ENCODE measurements at regions not wholly inside any gene's neighbourhood (a gene's known extent, or its start where the extent isn't known, plus 50 kb on each side); places are given as distances from the start of the nearest gene placed in this dataset.

DNA sequence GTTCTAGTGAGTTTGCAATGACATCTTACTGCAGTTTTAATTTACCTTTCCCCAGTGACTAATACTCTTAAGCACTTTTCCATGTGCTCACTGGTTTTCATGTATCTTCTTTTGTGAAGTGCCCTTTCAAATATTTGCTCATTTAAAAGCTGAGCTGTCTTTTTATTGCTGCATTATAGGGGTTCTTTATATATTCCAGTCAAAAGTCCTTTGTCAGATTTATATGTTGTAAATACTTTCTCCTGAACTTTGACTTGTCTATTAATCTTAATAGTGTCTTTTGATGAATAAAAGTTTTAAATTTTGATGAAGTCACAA lies 50.2 kb upstream of the ELOVL5 start:
- TF ChIP-seq, protein P1, sequence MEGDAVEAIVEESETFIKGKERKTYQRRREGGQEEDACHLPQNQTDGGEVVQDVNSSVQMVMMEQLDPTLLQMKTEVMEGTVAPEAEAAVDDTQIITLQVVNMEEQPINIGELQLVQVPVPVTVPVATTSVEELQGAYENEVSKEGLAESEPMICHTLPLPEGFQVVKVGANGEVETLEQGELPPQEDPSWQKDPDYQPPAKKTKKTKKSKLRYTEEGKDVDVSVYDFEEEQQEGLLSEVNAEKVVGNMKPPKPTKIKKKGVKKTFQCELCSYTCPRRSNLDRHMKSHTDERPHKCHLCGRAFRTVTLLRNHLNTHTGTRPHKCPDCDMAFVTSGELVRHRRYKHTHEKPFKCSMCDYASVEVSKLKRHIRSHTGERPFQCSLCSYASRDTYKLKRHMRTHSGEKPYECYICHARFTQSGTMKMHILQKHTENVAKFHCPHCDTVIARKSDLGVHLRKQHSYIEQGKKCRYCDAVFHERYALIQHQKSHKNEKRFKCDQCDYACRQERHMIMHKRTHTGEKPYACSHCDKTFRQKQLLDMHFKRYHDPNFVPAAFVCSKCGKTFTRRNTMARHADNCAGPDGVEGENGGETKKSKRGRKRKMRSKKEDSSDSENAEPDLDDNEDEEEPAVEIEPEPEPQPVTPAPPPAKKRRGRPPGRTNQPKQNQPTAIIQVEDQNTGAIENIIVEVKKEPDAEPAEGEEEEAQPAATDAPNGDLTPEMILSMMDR (conservative IDR thresholded peaks at IDR 0.05): no peak
- Histone ChIP-seq H4K20me1 (ENCODE audit: control insufficient read depth, insufficient read depth, insufficient read length) (no peaks in the 10 kb centered on the region), H2BK20ac (ENCODE audit: low read depth, low read length, poor library complexity, severe bottlenecking) (no peak overlapping the region), H3K4ac (ENCODE audit: low read depth, low read length) (no peak overlapping the region), H3K4me2 (ENCODE audit: insufficient read depth, insufficient read length, low read length) (no peak overlapping the region), H2BK5ac (ENCODE audit: insufficient read length, low read length) (no peak overlapping the region), H3K23me2 (ENCODE audit: insufficient read length, low read depth, low read length, poor library complexity, severe bottlenecking) (no peaks in the 10 kb centered on the region), H3T11ph (ENCODE audit: low read length) (no peak overlapping the region), H3K9ac (ENCODE audit: extremely low read depth, insufficient read length, low read length) (no peak overlapping the region), H3K14ac (ENCODE audit: insufficient read depth, low read length) (no peak overlapping the region), H3K27me3 (ENCODE audit: insufficient read depth, low read length) (no peaks in the 10 kb centered on the region), H3K9me3 (ENCODE audit: control insufficient read depth, low read depth, low read length) (no peaks in the 10 kb centered on the region), H3K56ac (ENCODE audit: insufficient read length, low read depth, low read length) (no peak overlapping the region), H2AFZ (ENCODE audit: low read length) (no peak overlapping the region), H2BK15ac (ENCODE audit: low read depth, low read length) (no peak overlapping the region), H3K79me1 (ENCODE audit: insufficient read depth, low read depth, low read length, poor library complexity, severe bottlenecking) (no peaks in the 10 kb centered on the region), H2BK120ac (ENCODE audit: low read depth, low read length, poor library complexity, severe bottlenecking) (no peak overlapping the region), H3K23ac (ENCODE audit: insufficient read length, low read depth, low read length) (no peak overlapping the region), H3K27ac (ENCODE audit: insufficient read length, low read depth, low read length) (no peak overlapping the region), H3K4me1 (ENCODE audit: insufficient read depth, low read length) (no peaks in the 10 kb centered on the region), H4K5ac (ENCODE audit: insufficient read length, low read depth, low read length) (no peak overlapping the region), H4K91ac (ENCODE audit: insufficient read length, low read depth, low read length) (no peak overlapping the region), H3K18ac (ENCODE audit: insufficient read length, low read depth, low read length) (no peak overlapping the region), H4K8ac (replicated peaks; ENCODE audit: insufficient read length, low read depth, low read length) (no peak overlapping the region), H3K79me2 (ENCODE audit: insufficient read depth, low read length) (no peaks in the 10 kb centered on the region), H2AK5ac (ENCODE audit: insufficient read length, low read length) (no peak overlapping the region), H2BK12ac (ENCODE audit: insufficient read length, low read depth, low read length) (no peak overlapping the region)
- no peaks in the 10 kb centered on the region for H3K27me3 Mint-ChIP-seq (ENCODE audit: low read depth)
- H3K4me1 Mint-ChIP-seq: peaks cover 0 to 3% of the 10 kb centered on the region in 2 experiments; a peak in 1 of 4 replicates
- H3K27ac Mint-ChIP-seq: no peak overlapping the region
- H3K9me3 Mint-ChIP-seq: peaks cover 0 to 3% of the 10 kb centered on the region in 2 experiments; a peak in 1 of 5 replicates
- no peak for DNase-seq
- H3K36me3 Mint-ChIP-seq (ENCODE audit: insufficient read depth in 1 of 3, low read depth in 3 of 3): no peaks in the 10 kb centered on the region
- no peak overlapping the region for H3K4me3 Mint-ChIP-seq

All from H9 (cell line).